GM12892 (cell line): ENCODE measurements at regions not wholly inside any gene's neighbourhood (a gene's known extent, or its start where the extent isn't known, plus 50 kb on each side); places are given as distances from the start of the nearest gene placed in this dataset.

Experiments used
- POLR2A ChIP-seq: IDR thresholded peaks from 2 replicates; pipeline ENCODE4 v1.6.1; 2011; ENCODE audit warnings: low read depth, low read length, control low read depth
- POLR2AphosphoS5 ChIP-seq: IDR thresholded peaks from 2 replicates; pipeline ENCODE4 v1.6.1; 2011; ENCODE audit warnings: low read depth, low read length, control low read depth
- TAF1 ChIP-seq: IDR thresholded peaks from 2 replicates; pipeline ENCODE4 v1.6.1; 2011; ENCODE audit warnings: low read depth, mild to moderate bottlenecking, control low read depth, low read length, borderline replicate concordance

GRCh38 chr1:197985351-197985750 lies 68.2 kb downstream of the LHX9 start:
- TF ChIP-seq POLR2AphosphoS5 (no peak), POLR2A (no peak), TAF1 (no peak)
